Loucy (cell line): ENCODE measurements at regions not wholly inside any gene's neighbourhood (a gene's known extent, or its start where the extent isn't known, plus 50 kb on each side); places are given as distances from the start of the nearest gene placed in this dataset.

ENCODE experiments used
- EZH2phosphoT487 ChIP-seq: fragments of 200-600 bp; IDR thresholded peaks from 2 replicates; pipeline ENCODE4 v1.6.1; 2018; ENCODE audit warnings: antibody characterized with exemption, mild to moderate bottlenecking, moderate library complexity, borderline replicate concordance
- TF ChIP-seq, protein P1 (sequence below): fragments of 200-600 bp; sonication (generic); conservative IDR thresholded peaks from 2 replicates; pipeline ENCODE4 v1.5.1; 2014; ENCODE audit warnings: mild to moderate bottlenecking, antibody characterized with exemption, low read length

DNA sequence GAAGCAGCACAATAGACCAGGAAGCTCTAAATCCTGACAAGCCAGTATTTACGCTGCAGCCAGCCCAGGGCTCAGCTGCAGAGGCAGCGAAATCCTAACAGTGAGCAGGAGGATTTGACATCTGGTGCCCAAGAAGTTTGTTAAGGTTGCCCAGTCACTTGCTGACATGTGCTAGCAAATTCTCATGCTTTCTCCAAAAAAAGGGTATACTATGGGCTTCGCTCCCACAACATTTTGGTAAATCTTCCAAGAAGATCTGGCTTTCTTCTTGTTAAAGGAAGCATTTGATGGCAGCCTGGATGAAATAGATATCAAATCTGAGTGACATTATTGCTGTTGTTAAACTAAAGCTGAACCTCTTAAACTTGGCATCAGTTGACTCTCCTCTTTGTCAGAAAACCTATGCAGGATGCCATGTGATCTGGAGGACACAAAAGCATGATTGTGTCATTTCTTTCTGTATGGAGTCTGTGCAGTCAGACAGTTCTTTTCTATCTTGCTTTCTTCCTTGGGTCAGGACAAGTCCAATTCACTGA is 949.7 kb upstream of the RBFOX1 start:
- TF ChIP-seq, protein P1, sequence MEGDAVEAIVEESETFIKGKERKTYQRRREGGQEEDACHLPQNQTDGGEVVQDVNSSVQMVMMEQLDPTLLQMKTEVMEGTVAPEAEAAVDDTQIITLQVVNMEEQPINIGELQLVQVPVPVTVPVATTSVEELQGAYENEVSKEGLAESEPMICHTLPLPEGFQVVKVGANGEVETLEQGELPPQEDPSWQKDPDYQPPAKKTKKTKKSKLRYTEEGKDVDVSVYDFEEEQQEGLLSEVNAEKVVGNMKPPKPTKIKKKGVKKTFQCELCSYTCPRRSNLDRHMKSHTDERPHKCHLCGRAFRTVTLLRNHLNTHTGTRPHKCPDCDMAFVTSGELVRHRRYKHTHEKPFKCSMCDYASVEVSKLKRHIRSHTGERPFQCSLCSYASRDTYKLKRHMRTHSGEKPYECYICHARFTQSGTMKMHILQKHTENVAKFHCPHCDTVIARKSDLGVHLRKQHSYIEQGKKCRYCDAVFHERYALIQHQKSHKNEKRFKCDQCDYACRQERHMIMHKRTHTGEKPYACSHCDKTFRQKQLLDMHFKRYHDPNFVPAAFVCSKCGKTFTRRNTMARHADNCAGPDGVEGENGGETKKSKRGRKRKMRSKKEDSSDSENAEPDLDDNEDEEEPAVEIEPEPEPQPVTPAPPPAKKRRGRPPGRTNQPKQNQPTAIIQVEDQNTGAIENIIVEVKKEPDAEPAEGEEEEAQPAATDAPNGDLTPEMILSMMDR: no peak
- TF ChIP-seq EZH2phosphoT487: no peak
